ENCODE measurements at regions not wholly inside any gene's neighbourhood (a gene's known extent, or its start where the extent isn't known, plus 50 kb on each side); places are given as distances from the start of the nearest gene placed in this dataset.

GRCh38 chr6:104134876-104135275 is 724.8 kb downstream of the HACE1 start:
- Histone ChIP-seq H3K79me2 (replicated peaks; ENCODE audit: insufficient read depth, low read length) (no peaks in the 10 kb centered on the region), H2AFZ (ENCODE audit: low read depth, low read length) (no peak overlapping the region)

GRCh38 chr6:104130343-104130742 is 729.4 kb downstream of the HACE1 start:
- Histone ChIP-seq H3K9me2 (ENCODE audit: insufficient read depth, low read length) (no peaks in the 10 kb centered on the region), H3K4me2 (ENCODE audit: low read length) (no peak overlapping the region), H3K27ac (ENCODE audit: low read length) (no peak overlapping the region), H3F3A (ENCODE audit: insufficient read depth, low read length, poor library complexity, severe bottlenecking) (no peaks in the 10 kb centered on the region), H4K20me1 (ENCODE audit: insufficient read depth) (no peaks in the 10 kb centered on the region), H3K79me2 (replicated peaks; ENCODE audit: insufficient read depth, low read length) (no peaks in the 10 kb centered on the region), H3K9me3 (ENCODE audit: low read length) (peaks cover 3% of the 10 kb centered on the region), H3K27me3 (ENCODE audit: insufficient read depth, low read depth, low read length) (no peaks in the 10 kb centered on the region), H2AFZ (ENCODE audit: low read depth, low read length) (no peak overlapping the region), H3K4me3 (ENCODE audit: low read length) (no peak overlapping the region), H3K9ac (ENCODE audit: low read length) (no peak overlapping the region), H3K36me3 (ENCODE audit: insufficient read depth, low read length) (no peaks in the 10 kb centered on the region)
- TF ChIP-seq SMC3 (conservative IDR thresholded peaks at IDR 0.05; ENCODE audit: poor library complexity) (no peak), REST (IDR thresholded peaks at IDR 0.05; ENCODE audit: borderline replicate concordance) (no peak), POLR2AphosphoS5 (IDR thresholded peaks at IDR 0.05) (peak; percentile 68), EP300 (conservative IDR thresholded peaks at IDR 0.05; ENCODE audit: poor library complexity, severe bottlenecking) (peak; percentile 95)

More at GRCh38 chr6:104134876-104135275, 724.8 kb downstream of the HACE1 start:
- Histone ChIP-seq H4K20me1 (ENCODE audit: insufficient read depth) (no peaks in the 10 kb centered on the region), H3K36me3 (ENCODE audit: insufficient read depth, low read length) (no peaks in the 10 kb centered on the region), H3K27ac (ENCODE audit: low read length) (no peak overlapping the region), H3F3A (ENCODE audit: insufficient read depth, low read length, poor library complexity, severe bottlenecking) (no peaks in the 10 kb centered on the region), H3K4me3 (ENCODE audit: low read length) (no peak overlapping the region), H3K27me3 (ENCODE audit: insufficient read depth, low read depth, low read length) (no peaks in the 10 kb centered on the region), H3K9ac (ENCODE audit: low read length) (no peak overlapping the region), H3K4me2 (ENCODE audit: low read length) (no peak overlapping the region), H3K9me3 (ENCODE audit: low read length) (peaks cover 3% of the 10 kb centered on the region), H3K9me2 (ENCODE audit: insufficient read depth, low read length) (no peaks in the 10 kb centered on the region)
- TF ChIP-seq SMC3 (conservative IDR thresholded peaks at IDR 0.05; ENCODE audit: poor library complexity) (no peak), MXI1 (conservative IDR thresholded peaks at IDR 0.05; ENCODE audit: poor library complexity, severe bottlenecking) (no peak), TAF1 (IDR thresholded peaks at IDR 0.05; ENCODE audit: low read depth) (no peak), EP300 (conservative IDR thresholded peaks at IDR 0.05; ENCODE audit: poor library complexity, severe bottlenecking) (no peak), REST (IDR thresholded peaks at IDR 0.05; ENCODE audit: borderline replicate concordance) (no peak), RAD21 (conservative IDR thresholded peaks at IDR 0.05) (no peak), CTCF (IDR thresholded peaks at IDR 0.05; ENCODE audit: poor library complexity, severe bottlenecking) (no peak), POLR2AphosphoS5 (IDR thresholded peaks at IDR 0.05) (no peak), EZH2 (IDR thresholded peaks at IDR 0.05; ENCODE audit: borderline replicate concordance, insufficient read depth, low read length, poor library complexity, severe bottlenecking) (no peak)
